ENCODE measurements at regions not wholly inside any gene's neighbourhood (a gene's known extent, or its start where the extent isn't known, plus 50 kb on each side); places are given as distances from the start of the nearest gene placed in this dataset.

DNA sequence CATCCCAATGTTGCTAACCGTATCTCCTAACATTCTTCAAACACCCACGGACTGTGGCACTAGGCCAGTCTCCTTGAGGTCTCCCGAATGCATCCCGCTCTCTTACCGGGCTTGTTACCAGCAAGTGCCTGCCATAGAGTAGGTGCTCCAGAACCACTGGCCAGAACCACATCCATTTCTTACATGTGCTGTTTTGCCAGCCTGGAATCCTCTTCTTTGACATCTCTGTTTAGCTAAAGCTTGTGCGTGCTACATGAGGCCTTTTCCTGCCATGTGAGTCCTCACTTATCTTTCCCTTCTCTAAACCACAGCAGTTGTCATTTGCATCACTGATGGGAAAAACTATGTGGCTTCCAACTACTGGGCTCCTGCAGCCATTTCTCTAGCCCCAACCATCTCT lies 397.4 kb downstream of the PCNX1 start:
- no peaks in the 10 kb centered on the region for H3K27me3 ChIP-seq
- TF ChIP-seq, protein P1, sequence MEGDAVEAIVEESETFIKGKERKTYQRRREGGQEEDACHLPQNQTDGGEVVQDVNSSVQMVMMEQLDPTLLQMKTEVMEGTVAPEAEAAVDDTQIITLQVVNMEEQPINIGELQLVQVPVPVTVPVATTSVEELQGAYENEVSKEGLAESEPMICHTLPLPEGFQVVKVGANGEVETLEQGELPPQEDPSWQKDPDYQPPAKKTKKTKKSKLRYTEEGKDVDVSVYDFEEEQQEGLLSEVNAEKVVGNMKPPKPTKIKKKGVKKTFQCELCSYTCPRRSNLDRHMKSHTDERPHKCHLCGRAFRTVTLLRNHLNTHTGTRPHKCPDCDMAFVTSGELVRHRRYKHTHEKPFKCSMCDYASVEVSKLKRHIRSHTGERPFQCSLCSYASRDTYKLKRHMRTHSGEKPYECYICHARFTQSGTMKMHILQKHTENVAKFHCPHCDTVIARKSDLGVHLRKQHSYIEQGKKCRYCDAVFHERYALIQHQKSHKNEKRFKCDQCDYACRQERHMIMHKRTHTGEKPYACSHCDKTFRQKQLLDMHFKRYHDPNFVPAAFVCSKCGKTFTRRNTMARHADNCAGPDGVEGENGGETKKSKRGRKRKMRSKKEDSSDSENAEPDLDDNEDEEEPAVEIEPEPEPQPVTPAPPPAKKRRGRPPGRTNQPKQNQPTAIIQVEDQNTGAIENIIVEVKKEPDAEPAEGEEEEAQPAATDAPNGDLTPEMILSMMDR (IDR thresholded peaks at IDR 0.05 in 4 of 5, conservative IDR thresholded peaks at IDR 0.05 in 1 of 5), result no peak
- TF ChIP-seq POLR2A (IDR thresholded peaks at IDR 0.05), result no peak
- DNase-seq (no peak), ATAC-seq (no peak)
- H3K4me3 ChIP-seq, result no peak overlapping the region
- no peak overlapping the region for H3K27ac ChIP-seq
- intact Hi-C loops (cut with DNase I; ENCODE audit: low total_unique reads) (no loop called here), in situ Hi-C loops (cut with MboI; ENCODE audit: low sequenced_read_pairs in 4 of 4) (no loop called here)
- H3K36me3 ChIP-seq, result no peaks in the 10 kb centered on the region
- no peaks in the 10 kb centered on the region for H3K9me3 ChIP-seq
- no peaks in the 10 kb centered on the region for H3K4me1 ChIP-seq

DNA sequence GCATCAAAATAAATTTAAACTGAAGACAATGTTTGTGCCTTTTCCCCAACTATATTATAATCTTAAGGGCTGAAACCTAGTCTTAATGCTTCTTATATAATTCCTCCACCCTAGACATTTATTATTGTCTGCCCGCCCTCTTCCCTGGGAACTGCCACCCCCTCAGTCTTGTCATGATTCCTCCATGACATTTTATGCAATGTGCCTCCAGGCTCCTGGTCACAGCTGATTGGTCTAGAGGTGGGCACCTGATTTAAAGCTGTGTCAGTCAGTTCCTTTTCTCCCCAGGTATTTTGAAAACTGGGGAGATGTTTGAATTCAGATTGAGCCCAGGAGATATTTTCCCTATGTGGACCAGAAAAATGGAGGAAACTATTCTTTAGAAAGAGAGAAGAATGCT lies 401.4 kb downstream of the PCNX1 start:
- H3K27me3 ChIP-seq, result no peaks in the 10 kb centered on the region
- H3K9me3 ChIP-seq, result no peaks in the 10 kb centered on the region
- no peaks in the 10 kb centered on the region for H3K36me3 ChIP-seq
- in situ Hi-C loops (cut with MboI; ENCODE audit: low sequenced_read_pairs in 4 of 4), result no loop called here
- DNase-seq (no peak), ATAC-seq (no peak)
- intact Hi-C loops (cut with DNase I; ENCODE audit: low total_unique reads), result no loop called here
- no peak overlapping the region for H3K27ac ChIP-seq
- no peak overlapping the region for H3K4me3 ChIP-seq
- H3K4me1 ChIP-seq, result no peaks in the 10 kb centered on the region
- TF ChIP-seq POLR2A (IDR thresholded peaks at IDR 0.05), result no peak

DNA sequence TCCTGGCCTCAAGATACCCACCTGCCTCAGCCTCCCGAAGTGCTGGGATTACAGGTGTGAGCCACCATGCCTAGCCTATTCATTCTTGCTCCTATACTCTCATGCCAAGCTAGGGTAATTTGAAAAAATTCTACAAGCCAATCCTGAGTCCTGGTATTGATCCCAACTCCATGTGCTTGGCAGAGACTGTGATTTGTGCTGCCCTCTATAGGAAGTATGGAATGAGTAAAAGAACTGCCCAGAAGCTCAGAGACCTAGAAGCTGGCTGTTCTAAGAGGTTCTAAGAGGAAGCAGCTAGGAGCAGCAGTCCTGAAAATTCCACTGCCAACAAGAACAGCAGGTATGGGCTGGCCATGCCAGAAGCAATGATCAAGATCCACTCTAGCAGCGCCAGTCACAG lies 402.5 kb downstream of the PCNX1 start:
- no peak overlapping the region for H3K4me3 ChIP-seq
- DNase-seq, result no peak
- no peaks in the 10 kb centered on the region for H3K4me1 ChIP-seq
- no peak for ATAC-seq
- H3K27me3 ChIP-seq, result no peaks in the 10 kb centered on the region
- intact Hi-C loops (cut with DNase I; ENCODE audit: low total_unique reads) (no loop called here), in situ Hi-C loops (cut with MboI; ENCODE audit: low sequenced_read_pairs in 4 of 4) (no loop called here)
- H3K36me3 ChIP-seq, result no peaks in the 10 kb centered on the region
- TF ChIP-seq, protein P1 (IDR thresholded peaks at IDR 0.05 in 4 of 5, conservative IDR thresholded peaks at IDR 0.05 in 1 of 5), result no peak
- TF ChIP-seq POLR2A (IDR thresholded peaks at IDR 0.05), result no peak
- H3K9me3 ChIP-seq, result no peaks in the 10 kb centered on the region
- H3K27ac ChIP-seq, result no peak overlapping the region

DNA sequence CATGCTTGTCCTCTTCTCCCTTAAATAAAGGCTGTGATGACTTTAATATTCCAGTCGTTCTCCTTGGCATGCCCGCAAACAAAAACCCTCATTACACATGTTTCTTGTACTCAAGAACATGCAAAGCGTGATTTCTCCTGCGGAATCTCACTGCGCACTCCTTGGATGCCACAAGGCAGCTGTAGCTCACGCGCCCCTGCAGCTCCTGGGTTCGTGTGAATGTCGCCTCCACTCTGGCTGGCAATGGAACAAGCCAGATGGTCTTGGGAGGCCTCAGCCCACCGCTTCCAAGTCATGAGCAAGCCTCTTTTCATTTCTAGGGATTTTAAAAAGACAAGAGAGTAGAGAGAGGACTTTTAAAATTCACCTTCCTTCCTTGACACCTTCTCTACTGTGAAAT lies 403.8 kb downstream of the PCNX1 start:
- DNase-seq (no peak), ATAC-seq (no peak)
- intact Hi-C loops (cut with DNase I; ENCODE audit: low total_unique reads), result no loop called here
- TF ChIP-seq POLR2A (IDR thresholded peaks at IDR 0.05), result no peak
- TF ChIP-seq, protein P1 (IDR thresholded peaks at IDR 0.05 in 4 of 5, conservative IDR thresholded peaks at IDR 0.05 in 1 of 5), result no peak
- no peaks in the 10 kb centered on the region for H3K27me3 ChIP-seq
- in situ Hi-C loops (cut with MboI; ENCODE audit: low sequenced_read_pairs in 4 of 4), result no loop called here
- H3K36me3 ChIP-seq, result no peaks in the 10 kb centered on the region
- H3K9me3 ChIP-seq, result no peaks in the 10 kb centered on the region
- H3K4me3 ChIP-seq, result no peak overlapping the region
- no peaks in the 10 kb centered on the region for H3K4me1 ChIP-seq
- no peak overlapping the region for H3K27ac ChIP-seq

DNA sequence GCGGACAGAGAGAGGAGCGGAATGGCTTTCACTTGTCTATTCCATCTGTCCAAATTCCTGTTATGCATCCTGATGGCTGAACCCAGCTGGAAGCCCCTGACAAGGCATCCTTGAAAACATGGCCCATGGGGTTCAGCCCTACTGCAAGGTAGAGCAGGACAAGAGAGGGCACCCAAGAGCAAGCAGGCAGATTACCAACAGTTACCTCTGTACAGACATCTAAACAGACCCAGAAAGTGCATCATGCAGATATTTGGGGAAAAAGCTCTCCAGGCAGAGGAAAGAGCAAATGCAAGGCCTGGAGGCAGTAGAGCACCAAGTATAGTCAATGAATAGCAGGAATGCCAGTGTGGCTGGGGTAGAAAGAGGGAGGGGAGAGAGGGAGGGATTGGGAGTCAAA lies 407.5 kb downstream of the PCNX1 start:
- DNase-seq (no peak), ATAC-seq (no peak)
- H3K36me3 ChIP-seq, result no peaks in the 10 kb centered on the region
- TF ChIP-seq, protein P1 (IDR thresholded peaks at IDR 0.05 in 4 of 5, conservative IDR thresholded peaks at IDR 0.05 in 1 of 5), result no peak
- no peak for TF ChIP-seq POLR2A (IDR thresholded peaks at IDR 0.05)
- H3K4me1 ChIP-seq, result no peaks in the 10 kb centered on the region
- no peak overlapping the region for H3K4me3 ChIP-seq
- no peaks in the 10 kb centered on the region for H3K27me3 ChIP-seq
- intact Hi-C loops (cut with DNase I; ENCODE audit: low total_unique reads), result no loop called here
- no peaks in the 10 kb centered on the region for H3K9me3 ChIP-seq
- no peak overlapping the region for H3K27ac ChIP-seq
- in situ Hi-C loops (cut with MboI; ENCODE audit: low sequenced_read_pairs in 4 of 4), result no loop called here

All from gastrocnemius medialis (tissue), 4 donors.